GM19328 (cell line): ENCODE measurements at regions not wholly inside any gene's neighbourhood (a gene's known extent, or its start where the extent isn't known, plus 50 kb on each side); places are given as distances from the start of the nearest gene placed in this dataset.
"Not testable (repeated sequence)": the region's sequence is repeated elsewhere in the genome, so short reads cannot be mapped to it uniquely, and the experiment has no call there.

ENCODE experiments used
- ATAC-seq: cut with Tn5 transposase; IDR thresholded peaks from one replicate; pipeline ENCODE4 v1.9.1; 2021; ENCODE audit warnings: mild to moderate bottlenecking, moderate library complexity; ENCODE audit not compliant: unreplicated experiment

DNA sequence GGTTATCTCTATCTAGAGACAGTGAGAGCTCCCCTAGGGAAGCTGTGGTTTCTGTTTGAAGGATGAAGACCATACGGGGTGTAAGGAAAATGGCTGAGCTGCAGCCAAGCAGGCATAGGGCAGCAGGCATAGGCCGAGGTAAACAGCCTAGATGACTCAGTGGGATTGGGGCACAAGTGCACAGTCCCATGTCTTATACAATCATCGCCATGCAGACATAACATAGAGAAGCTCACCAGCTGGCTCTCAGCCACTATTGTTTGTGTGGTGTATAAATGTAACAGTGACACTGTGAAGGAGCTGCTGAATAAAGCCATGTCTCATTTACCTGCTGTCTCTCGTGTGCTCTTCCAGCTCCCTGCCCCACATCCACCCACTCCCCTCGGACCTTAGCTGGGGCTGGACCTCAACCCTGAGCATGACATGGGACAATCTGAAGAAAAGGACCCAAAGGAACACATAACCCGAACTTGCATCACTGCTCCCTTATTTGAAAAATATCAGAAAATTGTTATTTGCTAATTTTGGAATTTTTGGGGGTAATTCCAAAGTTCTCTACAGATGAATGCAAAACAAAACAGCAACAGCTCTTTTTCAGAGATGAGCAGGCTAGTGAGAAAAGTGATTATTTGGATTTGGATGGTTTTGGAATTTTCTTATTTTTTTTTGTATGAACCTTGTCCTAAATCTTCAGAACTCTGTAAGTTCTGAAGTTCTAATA lies 582.7 kb downstream of the REEP3 start:
- ATAC-seq, result no peak

DNA sequence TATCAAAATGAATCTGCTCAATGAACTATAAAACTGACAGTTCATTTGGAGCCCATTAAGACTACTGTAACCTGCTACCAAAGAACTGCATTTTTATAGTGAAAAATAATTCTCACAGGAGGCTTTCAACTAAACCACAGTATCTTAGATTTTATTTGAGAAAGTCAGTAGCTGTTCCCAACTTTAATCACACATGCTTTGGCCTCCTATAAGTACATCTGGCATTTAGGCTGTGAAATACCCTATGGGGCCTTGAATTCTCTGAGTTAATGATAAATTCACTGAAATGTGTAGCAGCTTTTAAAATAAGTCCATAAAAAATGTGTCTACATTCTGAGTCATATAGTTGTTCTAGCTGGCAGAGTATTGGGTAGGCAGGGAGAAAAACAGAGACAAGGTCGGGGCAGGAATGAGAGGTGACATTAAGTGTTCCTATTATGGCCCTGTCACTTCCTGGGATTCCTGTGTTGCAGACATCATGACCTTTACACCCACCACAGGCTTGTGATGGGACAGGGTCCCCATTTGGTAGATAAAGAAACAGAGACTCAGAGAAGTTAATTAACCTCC lies 588.8 kb downstream of the REEP3 start:
- no peak for ATAC-seq

- ATAC-seq, result no peak
Observed at GRCh38 chr10:64112701-64113355, 591.6 kb downstream of the REEP3 start.

DNA sequence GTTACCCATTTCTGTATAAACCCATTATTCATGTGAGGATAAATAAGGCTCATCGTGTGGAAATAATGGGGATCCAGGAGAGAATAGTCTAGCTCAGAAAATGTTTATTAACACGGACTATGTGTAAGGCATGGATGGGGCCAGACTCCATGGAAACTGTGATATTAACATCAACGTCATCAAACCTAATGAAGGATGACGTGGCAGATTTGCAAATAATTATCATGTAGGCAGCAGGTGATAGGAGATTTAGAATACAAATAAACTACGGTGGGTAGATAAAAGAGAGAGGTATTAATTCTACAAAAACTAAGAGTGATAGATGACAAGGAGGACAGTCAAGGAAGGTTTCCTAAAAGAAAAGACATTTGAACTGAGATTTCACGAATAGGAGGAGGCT lies 592.2 kb downstream of the REEP3 start:
- ATAC-seq, result no peak

GRCh38 chr10:64113792-64114191 lies 592.6 kb downstream of the REEP3 start:
- no peak for ATAC-seq

- no peak for ATAC-seq
Observed at GRCh38 chr10:64115471-64115870, 594.3 kb downstream of the REEP3 start.

GRCh38 chr10:64115908-64116643 lies 594.9 kb downstream of the REEP3 start:
- ATAC-seq, result no peak

- ATAC-seq, result no peak
Observed at GRCh38 chr10:64116707-64117106, 595.5 kb downstream of the REEP3 start.

DNA sequence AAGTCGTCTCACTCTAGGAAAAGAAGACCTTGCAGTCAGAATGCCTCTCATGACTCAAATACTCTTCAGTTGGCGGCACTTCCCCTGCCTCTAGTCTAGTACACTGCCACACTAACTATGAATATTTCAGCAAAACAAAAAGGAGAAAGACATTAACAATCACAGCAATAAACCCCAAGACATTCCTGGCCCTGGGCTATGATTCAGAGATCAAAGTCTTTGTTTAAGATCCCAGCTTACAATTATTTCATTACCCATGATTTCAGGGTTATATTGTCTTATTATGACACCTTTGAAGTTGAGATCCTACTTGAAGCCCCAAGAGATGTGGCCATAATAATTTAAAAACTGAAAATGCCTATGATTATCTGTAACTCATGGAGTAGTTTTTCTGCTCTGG lies 597.5 kb downstream of the REEP3 start:
- no peak for ATAC-seq

GRCh38 chr10:64120301-64120980 lies 599.2 kb downstream of the REEP3 start:
- ATAC-seq, result not testable (repeated sequence)

GRCh38 chr10:64130152-64130551 lies 609.0 kb downstream of the REEP3 start:
- ATAC-seq, result no peak

GRCh38 chr10:64134676-64135075 lies 613.5 kb downstream of the REEP3 start:
- ATAC-seq, result no peak

DNA sequence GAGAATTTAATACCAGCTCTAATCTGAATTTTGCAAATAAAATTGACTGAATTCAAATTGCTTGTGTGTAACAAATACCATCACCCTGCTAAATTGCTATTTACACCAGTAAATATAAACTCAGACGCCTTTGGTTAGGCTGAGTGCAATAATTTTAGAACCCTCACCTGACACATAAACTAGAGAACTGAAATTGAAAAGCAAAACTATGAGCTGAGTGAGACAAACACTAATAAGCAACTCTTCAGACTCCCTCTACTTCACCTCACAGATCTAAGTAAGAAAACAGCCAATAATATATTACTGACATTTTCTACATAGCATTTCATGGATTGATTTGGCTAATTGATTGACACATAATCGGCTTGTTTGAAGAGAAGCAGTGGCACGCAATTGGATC lies 621.2 kb downstream of the REEP3 start:
- no peak for ATAC-seq

- ATAC-seq, result no peak
Observed at GRCh38 chr10:64148607-64149006, 627.4 kb downstream of the REEP3 start.

GRCh38 chr10:64156166-64156565 lies 635.0 kb downstream of the REEP3 start:
- no peak for ATAC-seq

- ATAC-seq, result no peak
Observed at GRCh38 chr10:64158551-64158950, 637.4 kb downstream of the REEP3 start.

DNA sequence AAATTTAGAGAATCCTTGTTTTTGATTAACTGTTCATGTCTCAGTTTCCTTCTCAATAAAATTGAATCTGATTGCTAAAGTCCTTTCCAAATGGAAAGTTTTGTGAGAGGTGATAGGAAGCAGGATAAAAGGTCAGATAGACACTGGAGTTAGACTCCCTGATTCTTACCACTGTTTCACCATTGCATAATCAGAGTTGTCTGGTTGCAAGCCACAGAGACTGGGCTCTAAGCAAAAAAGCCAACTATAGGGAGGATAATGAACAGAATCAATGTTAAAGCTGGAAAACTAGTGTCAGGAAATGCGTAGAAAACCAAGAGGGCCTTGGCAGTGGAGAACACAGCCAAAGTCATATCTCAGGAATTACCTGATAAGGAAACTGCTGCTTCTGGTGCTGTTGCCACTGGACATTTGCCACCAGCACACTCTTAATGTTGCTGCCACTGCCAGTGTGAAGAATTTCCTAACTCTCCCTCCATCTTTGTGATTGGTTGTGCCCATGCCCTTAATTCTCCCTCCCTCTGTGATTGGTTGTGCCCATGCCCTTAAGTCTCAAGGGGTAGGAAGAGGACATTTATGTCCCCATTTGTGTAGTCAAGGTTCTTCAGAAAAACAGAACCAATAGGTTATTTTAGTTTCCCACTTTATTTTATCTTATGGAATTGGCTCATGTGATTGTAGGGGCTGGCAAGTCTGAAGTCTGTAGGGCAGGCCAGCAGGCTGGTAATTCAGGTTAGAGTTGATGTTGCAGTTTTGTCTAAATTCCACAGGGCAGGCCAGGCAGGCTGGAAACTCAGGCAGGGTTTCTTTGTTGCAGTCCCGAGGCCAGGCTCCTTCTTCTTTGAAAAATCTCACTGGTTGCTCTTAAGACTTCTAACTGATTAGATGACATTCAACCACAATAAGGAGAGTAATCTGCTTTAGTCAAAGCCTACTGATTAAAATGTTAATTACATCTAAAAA lies 639.0 kb downstream of the REEP3 start:
- no peak for ATAC-seq

GRCh38 chr10:64170791-64171190 lies 649.6 kb downstream of the REEP3 start:
- ATAC-seq, result no peak

GRCh38 chr10:64173826-64174225 lies 652.6 kb downstream of the REEP3 start:
- ATAC-seq, result no peak

GRCh38 chr10:64174666-64175255 lies 653.6 kb downstream of the REEP3 start:
- no peak for ATAC-seq
